Gastroesophageal sphincter (tissue), 3 donors: ENCODE measurements at regions not wholly inside any gene's neighbourhood (a gene's known extent, or its start where the extent isn't known, plus 50 kb on each side); places are given as distances from the start of the nearest gene placed in this dataset.

ENCODE experiments used
- CTCF ChIP-seq, 4 experiments: fragments of 200-600 bp in 2 of 4; fragments of 450-650 bp in 2 of 4; sonication (generic) in 1 of 4; IDR thresholded peaks; one replicate each; pipeline ENCODE4 v1.5.1; 2017 to 2019; ENCODE audit warnings: antibody characterized with exemption in 4 of 4, mild to moderate bottlenecking in 2 of 4, moderate library complexity in 2 of 4
- POLR2A ChIP-seq, 2 donors: fragments of 450-650 bp; IDR thresholded peaks; one replicate each; pipeline ENCODE4 v1.6.1; 2017; ENCODE audit warnings: antibody characterized with exemption in 2 of 2, mild to moderate bottlenecking in 2 of 2, moderate library complexity in 1 of 2
- POLR2AphosphoS5 ChIP-seq: sonication (generic); formaldehyde crosslinking; IDR thresholded peaks from one replicate; pipeline ENCODE4 v1.6.1; 2017; ENCODE audit warnings: antibody characterized with exemption

GRCh38 chr1:56413671-56414199, 165.6 kb downstream of the PLPP3 start:
- TF ChIP-seq POLR2AphosphoS5 = no peak
- TF ChIP-seq CTCF (IDR thresholded peaks at IDR 0.05) = no peak
- no peak for TF ChIP-seq POLR2A (IDR thresholded peaks at IDR 0.05)
